ENCODE measurements at regions not wholly inside any gene's neighbourhood (a gene's known extent, or its start where the extent isn't known, plus 50 kb on each side); places are given as distances from the start of the nearest gene placed in this dataset.
A peak's percentile ranks its signal among the peaks of the same experiment; 100 is the strongest.

DNA sequence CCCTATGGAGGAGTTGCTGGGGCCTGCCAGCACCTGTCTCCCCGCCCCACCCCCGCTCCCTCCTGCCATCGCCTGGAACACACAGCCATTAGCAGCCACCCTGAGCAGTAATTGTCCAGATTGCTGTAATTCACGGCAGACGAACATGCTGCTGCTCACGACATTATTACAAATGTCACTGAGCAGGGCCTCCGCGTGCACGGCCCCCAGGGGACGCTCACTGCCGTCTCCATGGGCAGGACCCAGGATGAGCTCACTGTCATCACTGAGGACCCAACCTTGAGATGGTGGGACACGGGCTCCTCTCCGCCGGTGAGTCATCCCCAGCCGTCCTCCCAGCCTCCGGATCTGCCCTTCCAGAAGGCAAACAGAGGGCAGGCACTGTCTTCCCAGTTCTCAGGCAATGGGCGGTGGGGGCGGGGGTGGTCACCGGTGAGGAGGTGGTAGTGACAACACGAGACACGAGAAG is 100.4 kb downstream of the RFLNA start:
- DNase-seq (ENCODE audit: low read depth): no peak

DNA sequence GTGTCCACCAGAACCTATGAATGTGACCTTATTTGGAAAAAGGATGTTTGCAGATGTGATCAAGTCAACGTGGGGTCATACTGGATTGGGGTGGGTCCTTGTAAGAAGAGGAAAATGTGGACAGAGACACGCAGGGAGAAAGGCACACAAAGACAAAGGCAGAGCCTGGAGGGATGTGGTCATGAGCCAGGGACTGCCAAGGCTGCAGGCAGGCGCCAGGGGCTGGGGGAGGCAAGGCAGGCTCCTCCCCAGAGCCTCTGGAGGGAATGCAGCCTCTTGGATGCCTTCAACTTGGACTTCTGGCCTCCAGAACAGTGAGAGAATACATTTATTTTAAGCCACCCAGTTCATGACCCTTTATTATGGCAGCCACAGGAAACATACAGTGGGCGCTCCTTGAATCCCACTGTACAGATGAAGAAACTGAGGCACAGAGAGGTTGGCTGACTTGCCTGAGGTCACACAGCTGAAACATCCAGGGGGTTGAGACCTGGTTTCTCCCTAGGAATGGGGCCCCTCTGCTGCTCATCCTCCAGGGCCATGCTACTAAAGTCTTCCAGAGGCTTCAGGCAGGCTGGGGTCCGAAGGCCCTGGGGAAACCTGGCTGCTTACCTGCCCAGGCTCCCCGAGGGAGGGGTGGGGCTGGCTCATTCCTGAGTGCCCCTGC is 99.7 kb downstream of the RFLNA start:
- DNase-seq (ENCODE audit: low read depth): no peak

DNA sequence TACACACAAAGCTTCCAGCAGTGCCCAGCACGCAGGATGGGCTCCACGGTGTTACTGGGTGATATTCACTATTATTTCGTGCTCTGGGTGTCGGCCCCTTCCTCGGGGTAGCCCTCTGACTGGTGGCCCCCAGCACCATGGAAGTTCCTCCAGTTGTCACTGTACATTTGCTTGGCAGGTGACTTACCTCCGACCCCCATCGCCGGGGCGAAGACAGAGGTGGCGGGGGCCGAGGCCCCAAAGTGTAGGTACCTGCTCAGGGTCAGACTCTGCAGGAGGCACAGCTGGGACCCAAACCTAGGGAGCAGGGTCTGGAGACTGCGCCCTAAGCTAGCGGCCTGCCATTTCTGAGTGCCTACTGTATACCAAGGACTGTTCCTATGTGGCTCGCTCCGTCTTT is 98.9 kb downstream of the RFLNA start:
- DNase-seq (ENCODE audit: low read depth): no peak

- DNase-seq (ENCODE audit: low read depth): no peak
These were observed 98.5 kb downstream of the RFLNA start for GRCh38 chr12:124393414-124393790.

DNA sequence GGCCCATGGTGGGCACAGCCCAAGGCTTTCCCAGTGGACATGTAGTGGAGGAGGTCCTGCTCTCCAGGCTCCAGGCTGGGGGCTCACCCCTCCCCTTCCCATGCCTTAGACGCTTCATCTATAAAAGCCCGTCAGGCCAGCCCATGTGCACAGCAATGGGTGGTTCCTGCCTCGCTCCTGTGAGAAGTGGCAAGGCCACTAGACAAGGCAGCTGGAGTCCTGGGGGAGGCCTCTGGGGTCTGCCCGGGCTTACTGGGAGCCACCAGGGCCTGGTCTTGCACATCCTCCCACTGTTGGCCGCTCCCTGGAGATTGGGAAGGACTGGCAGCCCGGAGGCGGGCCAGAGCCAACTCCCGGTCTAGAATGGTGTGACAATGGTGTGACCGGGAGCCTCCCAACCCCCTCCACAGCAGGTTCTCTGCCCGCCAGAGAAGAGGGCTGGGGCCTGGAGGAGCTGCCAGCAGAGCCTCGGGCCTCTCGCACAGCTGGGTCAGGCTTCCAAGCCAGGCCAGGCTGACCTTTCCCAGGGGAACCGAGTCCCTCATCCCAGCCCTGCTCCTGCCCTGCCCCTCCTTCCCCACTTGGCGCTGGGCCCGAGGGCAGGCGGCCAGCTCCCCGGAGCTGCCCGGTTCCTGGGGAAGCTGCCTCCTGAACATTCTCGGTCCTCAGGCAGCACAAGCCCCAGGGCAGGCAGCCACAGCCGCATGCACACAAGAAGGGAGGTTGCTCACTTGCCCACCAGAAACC is 97.9 kb downstream of the RFLNA start:
- DNase-seq (ENCODE audit: low read depth): no peak

DNA sequence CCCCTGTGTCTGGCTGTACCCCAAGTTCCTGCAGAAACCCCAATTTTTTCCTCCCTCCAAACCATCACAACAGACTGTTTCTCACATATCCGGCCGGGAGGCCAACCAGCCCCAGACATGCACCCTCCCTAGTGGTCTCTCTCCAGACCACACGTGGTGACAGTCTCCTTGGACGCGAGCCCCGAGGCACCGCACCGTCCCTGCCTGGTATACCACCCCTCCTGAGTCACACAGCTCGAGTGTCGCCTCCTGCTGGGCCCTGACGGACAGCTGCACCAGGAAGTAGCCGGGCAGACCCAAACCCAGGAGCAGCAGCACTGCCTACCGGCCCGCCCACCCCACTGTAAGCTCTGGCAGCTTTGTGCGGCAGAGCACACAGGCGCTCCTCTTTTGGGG is 97.4 kb downstream of the RFLNA start:
- no peak for DNase-seq (ENCODE audit: low read depth)

GRCh38 chr12:124391340-124392261 is 96.7 kb downstream of the RFLNA start:
- peak; percentile 30 for DNase-seq (ENCODE audit: low read depth)

- no peak for DNase-seq (ENCODE audit: low read depth)
These were observed 95.7 kb downstream of the RFLNA start for GRCh38 chr12:124390442-124391097.

GRCh38 chr12:124389725-124390441 is 95.0 kb downstream of the RFLNA start:
- DNase-seq (ENCODE audit: low read depth): no peak

- peak; percentile 48 for DNase-seq (ENCODE audit: low read depth)
These were observed 94.3 kb downstream of the RFLNA start for GRCh38 chr12:124389138-124389724.

DNA sequence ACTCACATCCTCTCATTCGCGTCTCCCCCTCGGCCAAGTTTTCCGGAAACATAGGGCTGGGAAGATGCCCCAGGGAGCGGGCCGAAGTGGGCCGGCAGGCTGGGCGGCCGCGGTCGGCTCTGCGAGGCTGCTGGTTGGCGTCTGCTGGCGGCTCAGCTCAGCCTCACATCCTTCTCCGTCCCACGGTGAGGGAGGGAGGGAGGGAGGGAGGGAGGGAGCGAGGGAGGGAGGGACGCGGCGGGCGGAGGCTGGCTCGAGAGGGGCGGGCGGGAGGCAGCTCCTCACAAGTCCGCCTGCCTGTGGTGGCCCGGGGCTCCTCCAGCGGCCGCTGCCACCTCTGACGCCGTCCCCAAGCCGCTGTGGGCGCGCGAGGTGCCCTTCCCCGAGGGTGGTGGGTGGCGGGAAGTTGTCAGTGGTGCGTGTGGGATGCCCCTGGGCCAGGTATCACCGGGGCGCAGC is 93.8 kb downstream of the RFLNA start:
- DNase-seq (ENCODE audit: low read depth): peak; percentile 16

GRCh38 chr12:124388038-124388671 is 93.3 kb downstream of the RFLNA start:
- DNase-seq (ENCODE audit: low read depth): no peak

DNA sequence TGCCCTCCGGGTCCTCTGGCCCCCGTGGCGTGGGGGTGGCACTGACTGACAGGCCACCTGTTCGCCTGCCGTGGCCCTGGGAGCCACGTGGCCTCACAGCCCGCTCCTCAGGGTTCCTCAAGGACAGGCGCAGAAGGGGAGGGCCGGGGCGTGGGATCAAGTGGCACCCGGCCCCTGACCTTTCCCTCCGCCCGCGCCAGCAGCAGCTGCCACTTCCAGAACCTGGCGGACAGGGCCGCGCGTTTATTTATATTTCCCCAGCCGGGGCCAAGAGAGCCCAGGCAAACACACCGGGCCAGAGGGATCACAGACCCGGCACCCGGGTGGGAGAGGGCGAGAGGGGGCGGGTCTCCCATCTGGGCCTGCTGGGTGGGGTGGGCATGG is 92.6 kb downstream of the RFLNA start:
- no peak for DNase-seq (ENCODE audit: low read depth)

DNA sequence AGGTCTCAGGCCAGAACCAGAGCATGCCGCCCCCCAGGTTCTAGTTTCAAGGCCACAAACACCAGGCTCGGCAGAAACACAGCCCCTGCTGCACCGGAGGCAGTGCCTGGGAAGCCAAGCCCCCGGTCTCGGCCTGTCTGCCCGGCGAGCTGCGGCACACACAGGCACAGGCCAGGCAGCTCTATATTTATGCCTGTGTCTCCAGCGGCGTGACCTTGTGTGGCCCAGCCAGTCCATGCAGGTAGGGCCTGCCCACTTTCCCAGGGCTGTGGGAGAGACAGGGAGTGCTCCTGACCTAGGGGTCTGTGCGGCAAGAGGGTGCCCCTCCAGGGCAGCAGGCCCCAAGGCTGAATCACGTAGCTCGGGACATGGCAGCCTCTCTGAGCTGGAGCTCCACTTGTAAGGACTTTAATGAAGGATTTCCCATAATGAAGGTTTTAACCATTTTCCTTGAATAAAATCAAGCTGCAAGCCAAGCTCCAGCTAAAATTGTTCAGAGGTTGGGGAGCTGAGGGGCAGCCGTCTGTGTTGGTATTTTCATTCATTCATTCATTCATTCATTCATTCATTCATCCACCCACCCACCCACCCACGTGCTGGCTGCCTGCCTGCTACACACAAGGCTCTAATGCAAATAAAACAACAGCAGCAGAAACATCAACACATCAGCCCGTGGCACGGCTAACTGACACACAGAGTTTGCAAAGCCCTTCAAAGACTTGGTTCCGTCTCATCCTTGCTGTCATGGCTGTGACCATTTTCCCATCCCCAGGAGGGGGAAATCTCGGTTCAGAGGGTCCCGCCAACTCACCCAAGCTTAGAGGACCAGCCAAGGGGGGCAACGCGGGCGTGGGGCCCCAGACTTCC is 92.0 kb downstream of the RFLNA start:
- DNase-seq (ENCODE audit: low read depth): no peak

- no peak for DNase-seq (ENCODE audit: low read depth)
These were observed 91.2 kb downstream of the RFLNA start for GRCh38 chr12:124386059-124386458.

- DNase-seq (ENCODE audit: low read depth): no peak
These were observed 90.5 kb downstream of the RFLNA start for GRCh38 chr12:124385219-124385969.

DNA sequence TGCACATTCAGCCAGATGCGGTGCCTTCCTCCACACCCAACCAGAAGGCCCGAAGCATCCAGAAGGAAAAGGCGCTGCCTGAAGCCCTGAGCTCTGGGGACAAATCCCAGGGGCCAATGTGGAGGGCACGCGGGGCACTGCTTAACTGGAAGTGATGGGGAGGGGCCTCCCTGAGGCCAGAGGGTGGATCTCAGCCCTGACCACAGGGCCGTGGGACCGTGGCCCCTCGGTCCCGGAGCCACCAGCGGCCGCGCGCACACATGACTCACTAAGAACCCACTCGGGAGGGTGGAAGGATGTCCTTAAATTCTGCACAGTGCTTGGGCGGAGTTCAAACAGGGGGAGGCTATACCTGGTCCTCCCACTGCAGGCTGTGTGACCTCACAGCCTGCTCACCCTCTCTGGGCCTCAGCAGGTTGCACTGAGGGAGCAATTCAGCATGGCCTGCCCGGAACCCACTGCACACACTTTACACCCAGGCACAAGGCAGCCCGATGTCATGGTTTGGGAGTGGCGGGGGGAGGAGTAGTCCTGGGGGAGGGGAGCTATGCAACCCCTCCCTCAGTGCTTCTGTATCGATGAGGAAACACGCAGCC is 89.5 kb downstream of the RFLNA start:
- DNase-seq (ENCODE audit: low read depth): no peak

GRCh38 chr12:124383028-124383427 is 88.1 kb downstream of the RFLNA start:
- no peak for DNase-seq (ENCODE audit: low read depth)
